ENCODE measurements at regions not wholly inside any gene's neighbourhood (a gene's known extent, or its start where the extent isn't known, plus 50 kb on each side); places are given as distances from the start of the nearest gene placed in this dataset.

GRCh38 chr16:8493972-8494371 is 96.3 kb downstream of the TMEM114 start:
- no peak overlapping the region for H3K4me3 Mint-ChIP-seq (ENCODE audit: unreplicated experiment)
- TF ChIP-seq, protein P1, sequence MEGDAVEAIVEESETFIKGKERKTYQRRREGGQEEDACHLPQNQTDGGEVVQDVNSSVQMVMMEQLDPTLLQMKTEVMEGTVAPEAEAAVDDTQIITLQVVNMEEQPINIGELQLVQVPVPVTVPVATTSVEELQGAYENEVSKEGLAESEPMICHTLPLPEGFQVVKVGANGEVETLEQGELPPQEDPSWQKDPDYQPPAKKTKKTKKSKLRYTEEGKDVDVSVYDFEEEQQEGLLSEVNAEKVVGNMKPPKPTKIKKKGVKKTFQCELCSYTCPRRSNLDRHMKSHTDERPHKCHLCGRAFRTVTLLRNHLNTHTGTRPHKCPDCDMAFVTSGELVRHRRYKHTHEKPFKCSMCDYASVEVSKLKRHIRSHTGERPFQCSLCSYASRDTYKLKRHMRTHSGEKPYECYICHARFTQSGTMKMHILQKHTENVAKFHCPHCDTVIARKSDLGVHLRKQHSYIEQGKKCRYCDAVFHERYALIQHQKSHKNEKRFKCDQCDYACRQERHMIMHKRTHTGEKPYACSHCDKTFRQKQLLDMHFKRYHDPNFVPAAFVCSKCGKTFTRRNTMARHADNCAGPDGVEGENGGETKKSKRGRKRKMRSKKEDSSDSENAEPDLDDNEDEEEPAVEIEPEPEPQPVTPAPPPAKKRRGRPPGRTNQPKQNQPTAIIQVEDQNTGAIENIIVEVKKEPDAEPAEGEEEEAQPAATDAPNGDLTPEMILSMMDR (IDR thresholded peaks at IDR 0.05; ENCODE audit: partially characterized antibody, unreplicated experiment): no peak

DNA sequence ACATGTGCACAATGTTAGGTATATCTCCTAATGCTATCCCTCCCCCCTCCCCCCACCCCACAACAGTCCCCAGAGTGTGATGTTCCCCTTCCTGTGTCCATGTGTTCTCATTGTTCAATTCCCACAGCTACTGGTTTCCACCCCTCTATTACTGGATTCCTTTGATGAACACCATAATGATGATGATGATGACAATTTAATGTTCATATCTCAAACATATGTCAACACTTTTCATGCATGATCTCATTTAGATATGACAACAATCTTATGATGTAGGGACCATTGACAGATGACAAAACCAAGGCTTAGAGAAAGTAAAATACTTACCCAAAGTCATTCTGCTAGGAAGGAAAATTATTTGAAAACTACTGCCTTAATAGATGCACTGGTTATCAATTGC is 97.6 kb downstream of the TMEM114 start:
- H3K4me3 Mint-ChIP-seq (ENCODE audit: unreplicated experiment): no peak overlapping the region
- peaks cover under 1% of the 10 kb centered on the region for H3K36me3 Mint-ChIP-seq (ENCODE audit: unreplicated experiment)
- H3K27ac Mint-ChIP-seq (ENCODE audit: unreplicated experiment): no peak overlapping the region
- H3K27me3 Mint-ChIP-seq (ENCODE audit: unreplicated experiment): peaks cover 2% of the 10 kb centered on the region
- TF ChIP-seq, protein P1 (IDR thresholded peaks at IDR 0.05; ENCODE audit: partially characterized antibody, unreplicated experiment): no peak
- peaks cover 7% of the 10 kb centered on the region for H3K9me3 Mint-ChIP-seq (ENCODE audit: unreplicated experiment)
- peaks cover 7% of the 10 kb centered on the region for H3K4me1 Mint-ChIP-seq (ENCODE audit: low read depth, unreplicated experiment)
- DNase-seq: no peak

More at GRCh38 chr16:8493972-8494371, 96.3 kb downstream of the TMEM114 start:
- no peak for DNase-seq
- Mint-ChIP-seq H3K27ac (ENCODE audit: unreplicated experiment) (no peak overlapping the region), H3K36me3 (ENCODE audit: unreplicated experiment) (no peaks in the 10 kb centered on the region), H3K9me3 (ENCODE audit: unreplicated experiment) (peaks cover 5% of the 10 kb centered on the region), H3K27me3 (ENCODE audit: unreplicated experiment) (peaks cover 2% of the 10 kb centered on the region), H3K4me1 (ENCODE audit: low read depth, unreplicated experiment) (peaks cover 7% of the 10 kb centered on the region)

DNA sequence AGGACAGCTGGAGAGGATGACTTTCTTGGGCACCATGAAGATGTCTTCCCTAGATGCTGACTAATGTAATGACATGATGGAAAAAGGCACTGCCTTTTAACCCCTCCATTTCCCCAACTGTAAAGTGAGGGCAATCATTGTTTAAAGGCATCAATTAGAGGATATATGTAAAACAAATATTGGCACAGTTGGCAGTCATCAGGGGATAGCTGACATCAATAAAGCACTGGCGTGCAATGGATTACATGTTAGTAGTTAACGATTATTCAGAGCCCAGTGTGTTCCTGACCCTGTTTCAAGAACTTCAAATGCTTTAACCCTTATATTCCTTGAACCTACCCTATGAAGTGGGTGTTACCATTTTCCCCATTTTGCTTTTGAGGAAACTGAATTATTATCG is 100.7 kb downstream of the TMEM114 start:
- no peak overlapping the region for H3K4me3 Mint-ChIP-seq (ENCODE audit: unreplicated experiment)

GRCh38 chr16:8486985-8487384 is 103.3 kb downstream of the TMEM114 start:
- Mint-ChIP-seq H3K9me3 (ENCODE audit: unreplicated experiment) (peaks cover 5% of the 10 kb centered on the region), H3K27ac (ENCODE audit: unreplicated experiment) (no peak overlapping the region), H3K4me3 (ENCODE audit: unreplicated experiment) (no peak overlapping the region), H3K36me3 (ENCODE audit: unreplicated experiment) (peaks cover 13% of the 10 kb centered on the region), H3K4me1 (ENCODE audit: low read depth, unreplicated experiment) (no peaks in the 10 kb centered on the region), H3K27me3 (ENCODE audit: unreplicated experiment) (no peaks in the 10 kb centered on the region)
- TF ChIP-seq, protein P1 (IDR thresholded peaks at IDR 0.05; ENCODE audit: partially characterized antibody, unreplicated experiment): no peak
- DNase-seq: no peak

More for the DNA sequence above, 100.7 kb downstream of the TMEM114 start:
- TF ChIP-seq, protein P1 (IDR thresholded peaks at IDR 0.05; ENCODE audit: partially characterized antibody, unreplicated experiment): no peak
- Mint-ChIP-seq H3K4me1 (ENCODE audit: low read depth, unreplicated experiment) (peaks cover 7% of the 10 kb centered on the region), H3K9me3 (ENCODE audit: unreplicated experiment) (peaks cover 2% of the 10 kb centered on the region), H3K27me3 (ENCODE audit: unreplicated experiment) (no peaks in the 10 kb centered on the region), H3K27ac (ENCODE audit: unreplicated experiment) (no peak overlapping the region), H3K36me3 (ENCODE audit: unreplicated experiment) (peaks cover 13% of the 10 kb centered on the region)
- no peak for DNase-seq

DNA sequence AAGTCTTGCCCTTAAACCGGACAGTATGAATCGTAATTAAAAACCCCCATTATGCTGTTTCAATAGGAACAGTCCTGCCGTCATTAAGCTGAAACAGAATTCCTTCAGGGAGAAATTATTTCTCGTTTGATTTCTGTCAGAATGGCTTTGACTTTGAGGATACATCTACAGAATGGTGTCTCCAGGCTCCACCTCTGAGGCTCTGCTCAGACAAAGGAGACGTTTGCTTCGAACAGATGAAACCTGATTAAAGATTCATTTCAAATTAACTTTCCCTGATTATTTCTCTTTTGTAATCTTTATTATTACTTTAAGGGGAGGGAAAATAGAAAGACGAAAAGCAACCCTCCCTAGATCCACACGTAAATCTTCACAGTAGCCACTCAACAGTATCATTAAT is 106.9 kb downstream of the TMEM114 start:
- no peak for DNase-seq
- Mint-ChIP-seq H3K4me1 (ENCODE audit: low read depth, unreplicated experiment) (no peaks in the 10 kb centered on the region), H3K9me3 (ENCODE audit: unreplicated experiment) (peaks cover 5% of the 10 kb centered on the region), H3K27ac (ENCODE audit: unreplicated experiment) (no peak overlapping the region), H3K27me3 (ENCODE audit: unreplicated experiment) (no peaks in the 10 kb centered on the region), H3K4me3 (ENCODE audit: unreplicated experiment) (no peak overlapping the region), H3K36me3 (ENCODE audit: unreplicated experiment) (peaks cover 13% of the 10 kb centered on the region)
- TF ChIP-seq, protein P1 (IDR thresholded peaks at IDR 0.05; ENCODE audit: partially characterized antibody, unreplicated experiment): no peak

Data from glutamatergic neuron (in vitro differentiated cells).